Fibroblast of lung (primary cell): ENCODE measurements at regions not wholly inside any gene's neighbourhood (a gene's known extent, or its start where the extent isn't known, plus 50 kb on each side); places are given as distances from the start of the nearest gene placed in this dataset.

ENCODE experiments used
- DNase-seq, 2 donors: peaks; one replicate each; pipeline versions ENCODE4 v3.0.0 to v3.0.0-alpha.2; 2010; ENCODE audit warnings: low read depth in 2 of 2
- H2AFZ ChIP-seq: 2 replicates; pipeline ENCODE4 v1.5.1; 2012; ENCODE audit warnings: low read length, control low read depth, inconsistent platforms
- H3K27ac ChIP-seq: 2 replicates; pipeline ENCODE4 v1.5.1; 2011; ENCODE audit warnings: low read length, control low read depth; ENCODE audit not compliant: insufficient read depth
- H3K27me3 ChIP-seq: 2 replicates; pipeline ENCODE4 v1.5.1; 2011; ENCODE audit warnings: mild to moderate bottlenecking, low read length; ENCODE audit not compliant: control insufficient read depth, insufficient read depth
- H3K36me3 ChIP-seq: 2 replicates; pipeline ENCODE4 v1.5.1; 2011; ENCODE audit warnings: low read length; ENCODE audit not compliant: control insufficient read depth, insufficient read depth
- H3K4me1 ChIP-seq: 2 replicates; pipeline ENCODE4 v1.5.1; 2011; ENCODE audit warnings: low read length; ENCODE audit not compliant: control insufficient read depth, insufficient read depth; ENCODE audit errors: extremely low read depth
- H3K4me2 ChIP-seq: 2 replicates; pipeline ENCODE4 v1.5.1; 2011; ENCODE audit warnings: low read length, control low read depth; ENCODE audit not compliant: insufficient read depth; ENCODE audit errors: extremely low read depth
- H3K4me3 ChIP-seq, 4 experiments: fragments of 200-600 bp in 1 of 4; sonication (generic) in 1 of 4; replicated peaks in 1 of 4; 2 replicates each; pipeline ENCODE4 v1.5.1; 2011 to 2016; ENCODE audit warnings: low read length in 4 of 4, low read depth in 3 of 4, mild to moderate bottlenecking in 3 of 4, control low read depth in 2 of 4, inconsistent platforms in 1 of 4, mixed read lengths in 1 of 4; ENCODE audit not compliant: insufficient read depth in 1 of 4; ENCODE audit errors: control extremely low read depth in 1 of 4
- H3K79me2 ChIP-seq: 2 replicates; pipeline ENCODE4 v1.5.1; 2012; ENCODE audit warnings: mild to moderate bottlenecking, low read length, inconsistent platforms; ENCODE audit not compliant: control insufficient read depth, insufficient read depth
- H3K9ac ChIP-seq: 2 replicates; pipeline ENCODE4 v1.5.1; 2011; ENCODE audit warnings: mild to moderate bottlenecking, low read length, control low read depth; ENCODE audit not compliant: insufficient read depth
- H3K9me3 ChIP-seq: 2 replicates; pipeline ENCODE4 v1.5.1; 2012; ENCODE audit warnings: low read depth, low read length; ENCODE audit not compliant: control insufficient read depth, insufficient read depth
- H4K20me1 ChIP-seq: 2 replicates; pipeline ENCODE4 v1.5.1; 2011; ENCODE audit warnings: low read length; ENCODE audit not compliant: control insufficient read depth, insufficient read depth; ENCODE audit errors: extremely low read depth
- CTCF ChIP-seq, 2 donors: IDR thresholded peaks in 1 of 2; conservative IDR thresholded peaks in 1 of 2; 1 replicate in 1 of 2; 2 replicates in 1 of 2; pipeline ENCODE4 v1.5.1; 2011 to 2012; ENCODE audit warnings: low read length in 2 of 2, control low read depth in 1 of 2, inconsistent platforms in 1 of 2, low read depth in 1 of 2, mild to moderate bottlenecking in 1 of 2
- EZH2 ChIP-seq: IDR thresholded peaks from 2 replicates; pipeline ENCODE4 v1.5.1; 2012; ENCODE audit warnings: low read length, control low read depth, mild to moderate bottlenecking; ENCODE audit errors: missing control alignments

DNA sequence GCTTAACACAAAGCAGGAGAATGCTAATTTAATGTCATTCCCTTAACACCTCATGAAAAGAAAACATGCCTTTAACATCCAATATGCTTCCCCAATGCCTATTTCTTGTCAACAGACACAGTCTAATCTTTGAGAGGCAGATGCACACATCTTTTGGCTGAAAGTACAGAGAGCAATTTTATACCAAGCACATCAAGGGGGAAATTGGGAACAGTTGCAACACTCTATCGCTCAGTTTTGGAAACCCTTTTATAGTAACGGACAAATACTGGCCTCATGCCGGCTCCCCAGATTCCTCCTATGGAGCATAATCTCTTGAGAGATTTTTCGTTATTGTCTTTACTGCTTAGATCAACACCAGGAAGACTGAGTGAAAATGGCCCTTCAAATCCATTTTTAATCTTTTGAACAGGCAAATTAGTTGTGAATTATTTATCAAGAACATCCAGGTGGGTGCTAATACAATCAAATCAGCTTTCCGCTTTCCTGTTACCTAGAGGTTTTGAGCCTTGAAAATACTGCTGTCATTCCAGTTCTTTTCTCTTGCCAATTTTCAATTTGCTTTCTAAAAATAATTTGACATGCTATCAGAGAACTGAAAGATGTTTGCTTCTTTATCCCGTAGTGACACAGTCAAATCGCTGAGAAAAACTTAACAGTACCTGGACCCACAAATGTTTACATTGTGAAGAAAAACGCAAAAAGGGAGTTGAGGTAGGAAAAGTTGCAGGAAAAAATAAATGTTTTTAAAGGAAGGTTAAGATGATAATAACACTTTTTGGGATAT, 60.7 kb upstream of the CAND1 start:
- no peak for TF ChIP-seq EZH2
- TF ChIP-seq CTCF (conservative IDR thresholded peaks at IDR 0.05 in 1 of 2, IDR thresholded peaks at IDR 0.05 in 1 of 2; ENCODE audit: low read depth in 1 of 2, low read length in 2 of 2): no peak
- Histone ChIP-seq H3K27me3 (no peaks in the 10 kb centered on the region), H3K4me1 (no peaks in the 10 kb centered on the region), H3K4me2 (no peak overlapping the region), H3K36me3 (no peaks in the 10 kb centered on the region), H3K27ac (no peak overlapping the region), H3K9ac (no peak overlapping the region), H4K20me1 (no peaks in the 10 kb centered on the region), H3K4me3 (no peak overlapping the region), H2AFZ (no peak overlapping the region), H3K79me2 (no peaks in the 10 kb centered on the region), H3K9me3 (no peaks in the 10 kb centered on the region)
- no peak for DNase-seq

- H2AFZ ChIP-seq: no peak overlapping the region
- no peaks in the 10 kb centered on the region for H4K20me1 ChIP-seq
- DNase-seq: no peak
- H3K4me3 ChIP-seq: no peak overlapping the region
- no peaks in the 10 kb centered on the region for H3K4me1 ChIP-seq
- H3K36me3 ChIP-seq: no peaks in the 10 kb centered on the region
- no peaks in the 10 kb centered on the region for H3K79me2 ChIP-seq
- H3K9ac ChIP-seq: no peak overlapping the region
- H3K4me2 ChIP-seq: no peak overlapping the region
- no peak for TF ChIP-seq CTCF (conservative IDR thresholded peaks at IDR 0.05 in 1 of 2, IDR thresholded peaks at IDR 0.05 in 1 of 2; ENCODE audit: low read depth in 1 of 2, low read length in 2 of 2)
- TF ChIP-seq EZH2: no peak
- H3K27ac ChIP-seq: no peak overlapping the region
- H3K27me3 ChIP-seq: no peaks in the 10 kb centered on the region
- no peaks in the 10 kb centered on the region for H3K9me3 ChIP-seq
Measured at GRCh38 chr12:67211029-67211428, 58.1 kb upstream of the CAND1 start.

GRCh38 chr12:67211494-67211893, 57.7 kb upstream of the CAND1 start:
- no peaks in the 10 kb centered on the region for H3K79me2 ChIP-seq
- no peak overlapping the region for H3K4me3 ChIP-seq
- H3K4me1 ChIP-seq: no peaks in the 10 kb centered on the region
- DNase-seq: no peak
- no peak overlapping the region for H2AFZ ChIP-seq
- H4K20me1 ChIP-seq: no peaks in the 10 kb centered on the region
- H3K4me2 ChIP-seq: no peak overlapping the region
- no peak overlapping the region for H3K9ac ChIP-seq
- H3K27ac ChIP-seq: no peak overlapping the region
- H3K36me3 ChIP-seq: no peaks in the 10 kb centered on the region
- no peaks in the 10 kb centered on the region for H3K9me3 ChIP-seq
- TF ChIP-seq CTCF (conservative IDR thresholded peaks at IDR 0.05 in 1 of 2, IDR thresholded peaks at IDR 0.05 in 1 of 2; ENCODE audit: low read depth in 1 of 2, low read length in 2 of 2) (no peak), EZH2 (no peak)
- no peaks in the 10 kb centered on the region for H3K27me3 ChIP-seq
